Umbilical cord (tissue), 1 donor: ENCODE measurements at regions not wholly inside any gene's neighbourhood (a gene's known extent, or its start where the extent isn't known, plus 50 kb on each side); places are given as distances from the start of the nearest gene placed in this dataset.

ENCODE experiments used
- DNase-seq: peaks from one replicate; pipeline ENCODE4 v3.0.0-alpha.2; 2015; ENCODE audit warnings: low spot score

DNA sequence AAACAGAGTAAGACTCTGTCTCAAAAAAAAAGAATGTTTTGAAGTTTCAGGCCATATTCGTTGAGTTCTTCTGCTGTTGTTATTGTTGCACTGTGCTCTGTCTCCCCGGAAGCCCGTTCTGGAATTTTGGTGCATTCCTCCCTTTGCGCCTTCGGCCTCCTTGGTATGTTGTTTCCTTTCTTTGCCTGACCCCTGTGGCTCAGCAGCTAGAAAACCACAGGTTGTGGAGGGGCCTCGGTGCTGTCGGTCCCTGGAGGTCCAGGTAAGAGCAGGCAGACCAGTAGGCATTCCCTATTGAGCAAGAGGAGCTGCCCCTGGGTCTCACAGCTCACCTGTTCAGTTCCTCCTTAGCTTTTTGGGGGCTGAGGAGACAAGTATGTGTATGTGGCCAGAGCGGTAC lies 51.0 kb upstream of the DLG1 start:
- no peak for DNase-seq
